ENCODE measurements at regions not wholly inside any gene's neighbourhood (a gene's known extent, or its start where the extent isn't known, plus 50 kb on each side); places are given as distances from the start of the nearest gene placed in this dataset.

DNA sequence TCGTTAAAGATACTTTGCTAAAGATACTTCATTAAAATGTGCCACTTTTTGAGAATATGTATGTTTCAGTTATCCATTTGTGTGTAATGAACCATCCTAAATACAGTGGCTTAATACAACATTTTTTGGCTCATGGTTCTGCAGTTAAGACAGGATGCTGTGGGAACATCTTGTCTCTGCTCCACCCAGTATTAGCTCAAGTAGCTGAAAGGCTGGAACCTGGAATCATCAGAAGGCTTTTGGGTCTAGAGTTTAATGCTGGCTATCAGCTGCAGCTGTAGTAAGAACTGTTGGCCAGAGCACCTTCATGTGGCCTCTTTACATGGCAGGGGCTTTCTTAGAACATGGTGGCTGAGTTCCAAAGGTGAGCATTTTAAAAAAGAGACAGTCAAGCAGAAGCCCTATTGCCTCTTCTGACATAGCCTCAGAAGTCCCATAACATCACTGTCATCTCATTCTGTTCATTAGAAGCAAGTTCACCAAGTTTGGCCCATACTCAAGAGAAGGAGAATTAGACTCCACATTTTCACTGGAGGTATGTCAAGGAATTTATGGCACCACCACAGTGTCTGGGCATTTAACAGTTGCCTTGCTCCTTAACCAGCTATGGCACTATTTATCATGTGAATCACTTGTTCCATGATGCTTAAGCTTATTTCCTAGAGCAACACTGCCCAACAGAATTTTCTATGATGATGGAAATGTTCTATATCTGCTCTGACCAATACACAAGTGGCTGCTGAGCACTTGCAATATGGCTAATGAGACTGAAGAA lies 70.4 kb upstream of the PDZRN3 start:
- TF ChIP-seq POLR2AphosphoS5 (IDR thresholded peaks at IDR 0.05; ENCODE audit: low read depth, low read length), result no peak

DNA sequence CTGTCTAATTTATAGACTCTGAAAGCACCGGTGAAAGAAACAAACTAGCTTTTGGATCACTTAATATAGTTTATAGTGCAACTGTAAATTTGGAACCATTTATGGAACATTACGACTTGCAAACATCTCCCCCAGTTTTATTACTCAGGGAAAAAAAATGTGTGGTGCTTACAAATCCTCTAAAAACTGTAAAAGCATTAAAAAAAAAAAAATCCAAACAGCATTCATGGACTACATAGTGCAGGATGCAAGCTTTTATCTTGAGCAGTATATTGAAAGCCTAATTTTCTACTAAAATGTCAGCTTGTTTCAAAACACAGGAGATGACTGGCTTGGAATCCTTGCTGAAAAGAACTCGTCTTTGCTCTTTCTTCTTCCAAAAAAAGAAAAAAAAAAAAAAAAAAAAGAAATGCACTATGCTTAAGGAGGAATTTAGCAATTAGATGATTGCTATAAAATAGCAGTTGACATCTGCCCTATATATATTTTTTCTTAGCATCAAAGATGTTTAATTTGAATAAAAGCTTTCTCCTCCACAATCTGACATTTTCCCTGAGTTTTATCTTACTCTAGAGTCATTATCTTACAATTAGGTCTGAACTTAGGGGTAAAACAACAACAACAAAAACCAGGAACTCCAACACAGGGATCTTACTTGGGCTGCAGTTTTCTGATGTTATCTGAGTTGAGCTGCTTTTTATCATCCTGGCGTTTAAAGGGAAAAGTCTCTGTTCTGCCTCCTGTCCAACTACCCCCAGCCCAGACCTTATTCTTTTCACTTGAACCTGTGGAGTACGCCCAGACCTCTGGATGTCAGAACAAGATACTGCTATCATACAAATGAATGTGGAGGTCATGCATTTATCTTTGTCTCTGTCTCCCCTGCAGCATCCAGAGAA lies 62.6 kb upstream of the PDZRN3 start:
- TF ChIP-seq TAF1 (IDR thresholded peaks at IDR 0.05; ENCODE audit: borderline replicate concordance, insufficient read depth, low read length), result no peak
- no peak for TF ChIP-seq POLR2AphosphoS5 (IDR thresholded peaks at IDR 0.05; ENCODE audit: low read depth, low read length)

DNA sequence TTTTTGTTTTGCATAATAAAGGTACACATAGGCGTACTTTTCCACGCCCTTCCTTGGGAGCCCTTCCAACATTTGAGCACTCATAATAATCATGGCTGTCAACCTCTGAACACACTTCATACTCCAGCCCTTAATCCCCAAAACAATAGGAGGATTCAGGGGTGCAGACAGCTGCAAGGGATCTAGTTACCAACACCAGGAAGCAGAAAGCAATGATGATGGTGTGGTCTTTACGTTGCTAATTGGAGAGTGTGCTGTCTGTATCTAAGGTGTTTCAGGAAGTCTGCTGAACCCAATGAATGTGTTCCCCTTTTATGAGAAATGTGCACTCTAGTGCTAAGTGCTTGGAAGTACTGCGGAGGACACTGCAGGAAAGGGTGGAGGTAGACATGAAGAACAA lies 60.3 kb upstream of the PDZRN3 start:
- TF ChIP-seq, protein P1, sequence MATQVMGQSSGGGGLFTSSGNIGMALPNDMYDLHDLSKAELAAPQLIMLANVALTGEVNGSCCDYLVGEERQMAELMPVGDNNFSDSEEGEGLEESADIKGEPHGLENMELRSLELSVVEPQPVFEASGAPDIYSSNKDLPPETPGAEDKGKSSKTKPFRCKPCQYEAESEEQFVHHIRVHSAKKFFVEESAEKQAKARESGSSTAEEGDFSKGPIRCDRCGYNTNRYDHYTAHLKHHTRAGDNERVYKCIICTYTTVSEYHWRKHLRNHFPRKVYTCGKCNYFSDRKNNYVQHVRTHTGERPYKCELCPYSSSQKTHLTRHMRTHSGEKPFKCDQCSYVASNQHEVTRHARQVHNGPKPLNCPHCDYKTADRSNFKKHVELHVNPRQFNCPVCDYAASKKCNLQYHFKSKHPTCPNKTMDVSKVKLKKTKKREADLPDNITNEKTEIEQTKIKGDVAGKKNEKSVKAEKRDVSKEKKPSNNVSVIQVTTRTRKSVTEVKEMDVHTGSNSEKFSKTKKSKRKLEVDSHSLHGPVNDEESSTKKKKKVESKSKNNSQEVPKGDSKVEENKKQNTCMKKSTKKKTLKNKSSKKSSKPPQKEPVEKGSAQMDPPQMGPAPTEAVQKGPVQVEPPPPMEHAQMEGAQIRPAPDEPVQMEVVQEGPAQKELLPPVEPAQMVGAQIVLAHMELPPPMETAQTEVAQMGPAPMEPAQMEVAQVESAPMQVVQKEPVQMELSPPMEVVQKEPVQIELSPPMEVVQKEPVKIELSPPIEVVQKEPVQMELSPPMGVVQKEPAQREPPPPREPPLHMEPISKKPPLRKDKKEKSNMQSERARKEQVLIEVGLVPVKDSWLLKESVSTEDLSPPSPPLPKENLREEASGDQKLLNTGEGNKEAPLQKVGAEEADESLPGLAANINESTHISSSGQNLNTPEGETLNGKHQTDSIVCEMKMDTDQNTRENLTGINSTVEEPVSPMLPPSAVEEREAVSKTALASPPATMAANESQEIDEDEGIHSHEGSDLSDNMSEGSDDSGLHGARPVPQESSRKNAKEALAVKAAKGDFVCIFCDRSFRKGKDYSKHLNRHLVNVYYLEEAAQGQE (IDR thresholded peaks at IDR 0.05; ENCODE audit: insufficient read depth in 1 of 2, low read depth in 2 of 2, low read length in 2 of 2), result no peak
- TF ChIP-seq SIN3A (IDR thresholded peaks at IDR 0.05; ENCODE audit: borderline replicate concordance, insufficient read depth, low read length) (no peak), POLR2AphosphoS5 (IDR thresholded peaks at IDR 0.05; ENCODE audit: low read depth, low read length) (no peak), TAF1 (IDR thresholded peaks at IDR 0.05; ENCODE audit: borderline replicate concordance, insufficient read depth, low read length) (no peak), FOXP2 (optimal IDR thresholded peaks at IDR 0.05; ENCODE audit: borderline replicate concordance, extremely low read depth, extremely low read length, insufficient read depth) (no peak)

DNA sequence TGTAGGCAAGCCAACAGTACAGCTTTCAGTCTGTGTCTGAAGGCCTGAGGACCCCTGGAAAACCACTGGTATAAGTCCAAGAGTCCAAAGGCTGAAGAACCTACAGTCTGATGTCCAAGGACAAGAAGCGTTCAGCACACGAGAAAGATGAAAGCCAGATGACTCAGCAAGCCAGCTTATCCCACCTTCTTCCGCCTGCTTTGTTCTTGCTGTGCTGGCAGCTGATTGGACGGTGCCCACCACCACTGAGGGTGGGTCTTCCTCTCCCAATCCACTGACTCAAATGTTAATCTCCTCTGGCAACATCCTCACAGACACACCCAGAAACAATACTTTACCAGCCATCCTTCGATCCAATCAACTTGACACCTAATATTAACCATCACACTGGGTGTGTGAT lies 59.0 kb upstream of the PDZRN3 start:
- TF ChIP-seq POLR2AphosphoS5 (IDR thresholded peaks at IDR 0.05; ENCODE audit: low read depth, low read length) (no peak), TAF1 (IDR thresholded peaks at IDR 0.05; ENCODE audit: borderline replicate concordance, insufficient read depth, low read length) (no peak), SIN3A (IDR thresholded peaks at IDR 0.05; ENCODE audit: borderline replicate concordance, insufficient read depth, low read length) (no peak), FOXP2 (optimal IDR thresholded peaks at IDR 0.05; ENCODE audit: borderline replicate concordance, extremely low read depth, extremely low read length, insufficient read depth) (no peak)
- TF ChIP-seq, protein P1 (IDR thresholded peaks at IDR 0.05; ENCODE audit: insufficient read depth in 1 of 2, low read depth in 2 of 2, low read length in 2 of 2), result no peak

DNA sequence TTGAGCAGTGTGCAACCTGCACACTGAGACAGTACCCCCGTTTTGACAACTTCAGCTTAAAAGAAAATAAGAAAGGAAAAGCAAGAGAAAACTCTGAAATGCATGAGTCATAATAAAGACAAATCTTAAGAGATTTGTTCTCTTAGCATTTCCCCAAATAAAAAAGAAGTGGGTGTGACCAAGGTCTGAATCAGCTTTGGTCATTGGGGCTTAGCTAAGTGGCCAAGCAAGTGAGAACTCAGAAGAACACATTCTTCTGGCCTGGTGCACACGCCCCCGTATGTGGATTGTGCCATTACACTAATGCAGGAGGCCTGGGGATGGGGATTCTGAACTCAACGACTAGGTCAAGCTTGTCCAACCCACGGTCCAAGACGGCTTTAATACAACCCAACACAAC lies 56.9 kb upstream of the PDZRN3 start:
- TF ChIP-seq FOXP2 (optimal IDR thresholded peaks at IDR 0.05; ENCODE audit: borderline replicate concordance, extremely low read depth, extremely low read length, insufficient read depth) (no peak), SIN3A (IDR thresholded peaks at IDR 0.05; ENCODE audit: borderline replicate concordance, insufficient read depth, low read length) (no peak), TAF1 (IDR thresholded peaks at IDR 0.05; ENCODE audit: borderline replicate concordance, insufficient read depth, low read length) (no peak), POLR2AphosphoS5 (IDR thresholded peaks at IDR 0.05; ENCODE audit: low read depth, low read length) (no peak)
- TF ChIP-seq, protein P1 (IDR thresholded peaks at IDR 0.05; ENCODE audit: insufficient read depth in 1 of 2, low read depth in 2 of 2, low read length in 2 of 2), result no peak

DNA sequence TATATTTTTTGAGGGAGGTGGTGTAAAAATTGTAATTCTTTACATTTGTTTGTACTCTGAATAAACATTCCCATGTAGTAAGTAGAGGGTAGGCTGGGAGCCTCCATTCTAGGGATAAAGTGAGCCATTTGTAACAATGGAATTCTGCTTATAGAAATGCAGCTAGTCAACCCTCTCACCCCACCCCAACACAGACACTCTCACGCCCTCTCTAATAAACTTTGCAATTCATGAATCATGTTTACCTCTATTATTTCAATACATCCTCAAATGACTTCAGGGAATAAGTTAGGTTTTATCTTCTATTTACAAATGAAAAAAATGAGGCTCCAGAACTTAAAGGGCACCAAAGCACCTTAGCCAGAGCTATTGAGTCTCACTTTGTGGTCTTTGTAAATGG lies 56.5 kb upstream of the PDZRN3 start:
- no peak for TF ChIP-seq POLR2AphosphoS5 (IDR thresholded peaks at IDR 0.05; ENCODE audit: low read depth, low read length)
- no peak for TF ChIP-seq TAF1 (IDR thresholded peaks at IDR 0.05; ENCODE audit: borderline replicate concordance, insufficient read depth, low read length)
- TF ChIP-seq FOXP2 (optimal IDR thresholded peaks at IDR 0.05; ENCODE audit: borderline replicate concordance, extremely low read depth, extremely low read length, insufficient read depth), result no peak

Measured in PFSK-1 (cell line).